Lower lobe of right lung (tissue), 2 donors: ENCODE measurements at regions not wholly inside any gene's neighbourhood (a gene's known extent, or its start where the extent isn't known, plus 50 kb on each side); places are given as distances from the start of the nearest gene placed in this dataset.

Source experiments
- ATAC-seq, 2 donors: fragments of 200-7000 bp; cut with Tn5 transposase; one replicate each; pipeline ENCODE4 v1.9.1; 2020 to 2022; ENCODE audit warnings: mild to moderate bottlenecking in 2 of 2, moderate library complexity in 2 of 2
- DNase-seq: peaks from one replicate; pipeline ENCODE4 v3.0.0-alpha.2; 2020
- H3K27ac ChIP-seq: fragments of 200-600 bp; one replicate; pipeline ENCODE4 v1.8.0; 2022
- H3K27me3 ChIP-seq: fragments of 200-600 bp; one replicate; pipeline ENCODE4 v1.8.0; 2022; ENCODE audit warnings: low read depth
- H3K36me3 ChIP-seq: fragments of 200-600 bp; one replicate; pipeline ENCODE4 v1.8.0; 2022; ENCODE audit warnings: mild to moderate bottlenecking
- H3K4me1 ChIP-seq: fragments of 200-600 bp; one replicate; pipeline ENCODE4 v1.8.0; 2022
- H3K4me3 ChIP-seq: fragments of 200-600 bp; one replicate; pipeline ENCODE4 v1.8.0; 2022; ENCODE audit warnings: mild to moderate bottlenecking
- H3K9me3 ChIP-seq: fragments of 200-600 bp; one replicate; pipeline ENCODE4 v1.8.0; 2022
- intact Hi-C: fragments of 100-400 bp; cut with DNase I; formaldehyde crosslinking; loops from one replicate; pipeline ENCODE4 v1.11.0; 2022
- TF ChIP-seq, protein P1 (sequence below): fragments of 200-600 bp; IDR thresholded peaks from one replicate; pipeline ENCODE4 v1.8.0; 2022; ENCODE audit warnings: antibody characterized with exemption, mild to moderate bottlenecking
- donor health status: DM: no; HTN: yes; CAD: no; lungs with severe emphysema.

DNA sequence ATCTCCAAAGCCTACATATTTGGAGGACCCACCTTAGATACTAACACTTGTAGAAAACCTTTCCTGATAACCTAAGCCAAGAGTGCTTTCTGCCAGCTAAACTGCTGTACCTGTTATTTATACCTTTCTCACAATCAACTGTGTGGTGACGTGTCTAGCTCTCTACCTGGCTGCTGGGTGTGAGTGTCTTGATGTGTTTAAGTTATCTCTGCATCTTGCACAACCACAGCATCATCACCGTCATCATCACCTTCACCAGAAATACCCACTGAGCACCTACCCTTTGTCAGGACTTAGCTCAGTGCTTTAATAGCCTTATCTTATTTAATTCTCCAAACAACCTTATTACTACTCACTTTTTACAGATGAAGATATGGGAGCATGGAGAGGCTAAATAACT, 431.3 kb downstream of the MAFB start:
- intact Hi-C loops = no loop called here
- no peak for ATAC-seq

DNA sequence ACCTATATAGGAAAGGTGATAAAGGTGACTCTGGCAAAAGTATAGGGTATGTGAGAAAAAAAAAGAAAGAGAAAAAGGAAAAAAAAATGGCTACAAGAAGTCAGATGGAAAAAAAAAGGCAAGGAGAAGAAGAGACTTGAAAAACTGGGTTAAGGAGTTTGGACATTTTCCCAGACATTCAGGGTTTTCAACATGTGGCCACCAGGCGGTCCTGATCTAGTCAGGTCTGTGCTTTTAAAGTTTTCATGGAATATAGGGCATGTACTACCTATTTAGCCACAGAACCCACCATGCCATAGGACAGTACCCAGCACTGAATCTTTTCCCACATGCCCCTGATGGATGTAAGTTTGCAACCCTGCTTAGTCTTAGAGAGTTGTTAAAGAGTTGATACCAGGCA, 433.7 kb downstream of the MAFB start:
- intact Hi-C loops = no loop called here
- TF ChIP-seq, protein P1, sequence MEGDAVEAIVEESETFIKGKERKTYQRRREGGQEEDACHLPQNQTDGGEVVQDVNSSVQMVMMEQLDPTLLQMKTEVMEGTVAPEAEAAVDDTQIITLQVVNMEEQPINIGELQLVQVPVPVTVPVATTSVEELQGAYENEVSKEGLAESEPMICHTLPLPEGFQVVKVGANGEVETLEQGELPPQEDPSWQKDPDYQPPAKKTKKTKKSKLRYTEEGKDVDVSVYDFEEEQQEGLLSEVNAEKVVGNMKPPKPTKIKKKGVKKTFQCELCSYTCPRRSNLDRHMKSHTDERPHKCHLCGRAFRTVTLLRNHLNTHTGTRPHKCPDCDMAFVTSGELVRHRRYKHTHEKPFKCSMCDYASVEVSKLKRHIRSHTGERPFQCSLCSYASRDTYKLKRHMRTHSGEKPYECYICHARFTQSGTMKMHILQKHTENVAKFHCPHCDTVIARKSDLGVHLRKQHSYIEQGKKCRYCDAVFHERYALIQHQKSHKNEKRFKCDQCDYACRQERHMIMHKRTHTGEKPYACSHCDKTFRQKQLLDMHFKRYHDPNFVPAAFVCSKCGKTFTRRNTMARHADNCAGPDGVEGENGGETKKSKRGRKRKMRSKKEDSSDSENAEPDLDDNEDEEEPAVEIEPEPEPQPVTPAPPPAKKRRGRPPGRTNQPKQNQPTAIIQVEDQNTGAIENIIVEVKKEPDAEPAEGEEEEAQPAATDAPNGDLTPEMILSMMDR = no peak
- no peaks in the 10 kb centered on the region for H3K9me3 ChIP-seq
- H3K36me3 ChIP-seq = no peaks in the 10 kb centered on the region
- DNase-seq (no peak), ATAC-seq (no peak)
- no peaks in the 10 kb centered on the region for H3K4me1 ChIP-seq
- H3K27me3 ChIP-seq = no peaks in the 10 kb centered on the region
- H3K27ac ChIP-seq = no peak overlapping the region
- no peak overlapping the region for H3K4me3 ChIP-seq

More for the DNA sequence above, 431.3 kb downstream of the MAFB start:
- no peaks in the 10 kb centered on the region for H3K36me3 ChIP-seq
- no peaks in the 10 kb centered on the region for H3K27me3 ChIP-seq
- H3K4me3 ChIP-seq = no peak overlapping the region
- H3K9me3 ChIP-seq = no peaks in the 10 kb centered on the region
- DNase-seq = no peak
- H3K4me1 ChIP-seq = no peaks in the 10 kb centered on the region
- no peak overlapping the region for H3K27ac ChIP-seq
- TF ChIP-seq, protein P1 = no peak

DNA sequence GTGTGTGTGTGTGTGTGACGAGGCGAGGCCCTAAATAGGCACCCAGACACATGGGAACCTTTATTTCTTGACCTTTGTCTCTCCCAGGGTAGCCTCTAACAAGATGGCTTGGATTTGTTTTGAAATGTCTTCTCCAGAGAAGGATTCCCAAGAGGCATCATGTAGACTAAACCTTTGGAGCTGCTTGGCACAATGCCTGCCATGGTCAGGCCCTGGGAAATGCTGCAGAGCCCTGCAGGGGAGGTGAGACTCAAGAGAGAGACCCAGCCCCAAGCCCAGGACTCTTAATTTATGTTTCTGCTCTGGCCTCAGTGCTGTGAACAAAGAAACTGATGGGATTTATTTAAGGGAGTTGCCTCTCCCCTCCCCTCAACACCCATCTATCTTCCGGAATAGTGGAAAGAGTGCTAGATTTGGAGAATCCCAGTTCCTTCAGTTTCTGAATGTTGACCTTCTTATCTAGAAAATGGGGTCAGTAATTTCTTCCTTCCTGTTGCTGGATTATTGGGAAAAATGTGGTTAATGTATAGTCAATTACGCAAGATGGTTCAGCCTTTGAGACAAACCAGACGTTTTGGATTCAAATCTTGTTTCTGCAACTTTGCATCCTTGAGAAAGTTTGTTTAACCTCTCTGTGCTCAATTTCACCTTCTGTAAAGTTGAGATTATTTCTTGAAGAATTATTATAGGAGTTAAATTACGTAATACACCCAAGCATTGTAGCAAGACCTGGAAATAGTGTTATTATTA, 434.8 kb downstream of the MAFB start:
- DNase-seq = no peak
- H3K27ac ChIP-seq = no peak overlapping the region
- H3K4me3 ChIP-seq = no peak overlapping the region
- H3K4me1 ChIP-seq = no peaks in the 10 kb centered on the region
- no peaks in the 10 kb centered on the region for H3K36me3 ChIP-seq
- intact Hi-C loops = no loop called here
- no peaks in the 10 kb centered on the region for H3K9me3 ChIP-seq
- TF ChIP-seq, protein P1 = no peak
- no peaks in the 10 kb centered on the region for H3K27me3 ChIP-seq
- no peak for ATAC-seq

DNA sequence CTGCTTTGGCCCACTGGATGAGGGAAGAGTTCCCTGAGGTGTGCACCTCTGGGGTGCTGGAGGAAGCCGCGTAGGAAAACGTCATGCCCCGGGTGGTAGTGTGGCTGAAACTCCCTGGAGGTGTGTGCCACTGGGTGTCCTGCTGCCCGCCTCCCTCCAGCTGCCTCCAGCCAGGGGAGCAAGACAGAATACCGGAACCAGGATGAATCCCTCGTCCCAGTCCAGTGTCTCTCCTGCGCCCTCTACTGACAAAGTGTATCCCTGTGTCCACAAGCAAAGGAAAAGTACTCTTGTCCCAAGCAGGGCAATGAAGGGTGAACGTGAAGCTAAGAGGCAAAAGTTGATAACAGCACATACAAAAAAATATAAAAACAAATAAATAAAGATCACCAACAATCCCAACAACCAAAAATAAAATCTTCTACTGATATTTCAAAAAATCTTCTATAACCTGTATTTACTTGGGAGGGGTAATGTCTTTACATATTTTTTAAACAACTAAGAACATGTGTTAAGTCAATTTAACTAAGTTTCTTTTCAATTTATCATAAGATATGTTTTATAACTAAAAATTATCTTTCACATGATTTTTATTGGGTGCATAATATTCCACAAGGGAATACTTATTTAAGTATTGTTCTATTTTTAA, 437.6 kb downstream of the MAFB start:
- Histone ChIP-seq H3K4me1 (no peaks in the 10 kb centered on the region), H3K36me3 (no peaks in the 10 kb centered on the region), H3K27me3 (no peaks in the 10 kb centered on the region), H3K4me3 (no peak overlapping the region), H3K27ac (no peak overlapping the region), H3K9me3 (no peaks in the 10 kb centered on the region)
- ATAC-seq (peak; percentile 59 to 61), DNase-seq (peak; percentile 48)
- intact Hi-C loops = no loop called here
- TF ChIP-seq, protein P1 = peak; percentile 55

- H3K4me1 ChIP-seq = no peaks in the 10 kb centered on the region
- intact Hi-C loops = no loop called here
- no peak for ATAC-seq
- no peaks in the 10 kb centered on the region for H3K36me3 ChIP-seq
- no peaks in the 10 kb centered on the region for H3K27me3 ChIP-seq
- no peak for DNase-seq
- no peak overlapping the region for H3K4me3 ChIP-seq
- TF ChIP-seq, protein P1 = no peak
- H3K9me3 ChIP-seq = no peaks in the 10 kb centered on the region
- no peak overlapping the region for H3K27ac ChIP-seq
Measured at GRCh38 chr20:40249805-40250204, 439.2 kb downstream of the MAFB start.
